GM21381 (cell line): ENCODE measurements at regions not wholly inside any gene's neighbourhood (a gene's known extent, or its start where the extent isn't known, plus 50 kb on each side); places are given as distances from the start of the nearest gene placed in this dataset.

Experiments
- ATAC-seq: cut with Tn5 transposase; IDR thresholded peaks from one replicate; pipeline ENCODE4 v1.9.1; 2021; ENCODE audit warnings: mild to moderate bottlenecking, moderate library complexity; ENCODE audit not compliant: unreplicated experiment

DNA sequence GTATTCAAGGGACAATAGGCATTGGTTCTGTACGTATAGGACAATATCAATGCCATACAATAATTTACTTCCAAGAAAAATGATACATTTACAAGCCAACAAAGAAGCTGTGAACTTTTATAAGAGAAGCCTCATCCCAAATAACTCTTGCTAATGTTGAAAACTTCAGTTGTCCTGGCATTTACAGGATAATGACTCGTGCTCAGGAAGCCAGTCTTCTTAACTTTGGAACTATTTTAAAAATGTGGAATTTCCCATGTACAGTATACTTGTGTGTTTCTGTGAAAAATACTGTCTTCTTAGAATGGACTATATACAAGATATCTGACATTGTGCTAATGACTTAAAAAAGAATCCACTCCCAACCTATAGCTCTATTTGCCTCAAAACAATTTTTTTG is 1479.3 kb upstream of the CDH9 start:
- no peak for ATAC-seq

DNA sequence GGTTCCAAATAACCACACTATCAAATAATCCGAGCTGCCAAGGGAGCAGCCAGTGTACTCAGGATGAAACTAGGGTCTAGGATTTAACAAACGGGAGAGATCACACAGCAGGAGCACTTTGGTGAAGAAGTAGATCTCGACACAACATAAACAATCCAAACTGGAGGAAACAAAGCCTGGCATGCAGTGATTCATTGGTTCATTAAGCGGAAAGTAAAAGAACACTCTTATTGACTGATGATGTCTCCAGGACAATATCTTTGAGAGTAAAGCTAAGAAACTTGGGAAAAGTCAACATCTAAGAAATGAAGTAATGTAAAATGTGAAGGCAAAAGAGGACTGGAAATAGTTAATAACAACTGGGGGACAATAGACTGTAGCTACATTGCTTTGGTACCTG is 1478.3 kb upstream of the CDH9 start:
- no peak for ATAC-seq

DNA sequence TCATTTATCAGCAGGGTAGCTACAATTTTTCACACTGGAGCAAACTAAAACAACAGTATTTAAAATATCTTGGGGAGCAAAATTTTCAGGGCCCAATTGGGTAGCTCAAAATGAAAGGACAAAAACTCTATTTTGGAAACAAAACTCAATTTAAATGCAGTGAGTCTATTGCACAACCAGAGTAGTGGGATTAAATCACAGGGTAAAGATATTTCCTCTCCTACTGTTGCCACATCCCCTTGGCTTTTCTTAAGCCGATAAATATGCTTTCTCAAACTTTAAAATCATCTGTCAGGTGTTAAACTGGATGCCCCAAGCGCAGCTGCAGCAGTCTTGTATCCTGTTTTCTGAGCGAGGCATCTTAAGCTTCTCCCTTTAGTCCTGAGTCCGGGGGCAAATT is 1474.3 kb upstream of the CDH9 start:
- ATAC-seq: no peak

DNA sequence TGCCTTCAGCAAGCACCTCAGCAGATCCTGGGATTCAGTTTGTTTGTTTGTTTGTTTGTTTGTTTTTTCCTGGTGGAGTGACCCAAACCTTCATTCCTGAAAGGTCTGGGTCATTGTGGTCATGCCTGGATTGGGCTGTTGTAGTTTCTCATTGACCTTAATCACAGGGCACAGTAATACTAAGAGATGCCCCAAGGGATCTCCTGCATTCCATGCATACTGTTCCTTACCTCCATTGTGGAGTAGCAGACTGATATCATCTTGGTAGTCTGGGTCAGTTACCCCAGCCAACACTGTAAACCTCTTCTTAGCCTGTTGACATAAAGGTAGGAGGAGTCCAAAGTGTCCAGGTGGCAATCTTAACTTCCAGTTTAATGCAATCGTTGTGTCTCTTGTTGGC is 1466.7 kb upstream of the CDH9 start:
- ATAC-seq: no peak

DNA sequence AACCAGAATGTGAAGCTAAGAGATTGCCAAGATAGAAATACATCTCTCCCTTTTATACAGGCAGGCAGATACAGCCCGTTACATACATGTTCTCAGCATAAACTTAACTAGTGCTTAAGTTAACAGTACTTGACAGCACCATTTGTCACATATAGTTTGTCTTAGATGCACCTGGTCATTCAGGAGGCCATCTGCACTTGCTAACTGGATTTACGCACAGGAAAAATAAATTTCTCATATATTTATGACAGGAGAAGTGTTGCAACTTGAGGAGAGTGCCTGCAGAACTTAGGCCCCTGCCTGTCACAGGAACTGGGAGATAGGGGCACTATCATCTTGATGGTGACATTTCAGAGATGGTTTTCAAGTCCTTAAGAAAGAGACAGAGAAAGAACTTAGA is 1462.1 kb upstream of the CDH9 start:
- no peak for ATAC-seq

DNA sequence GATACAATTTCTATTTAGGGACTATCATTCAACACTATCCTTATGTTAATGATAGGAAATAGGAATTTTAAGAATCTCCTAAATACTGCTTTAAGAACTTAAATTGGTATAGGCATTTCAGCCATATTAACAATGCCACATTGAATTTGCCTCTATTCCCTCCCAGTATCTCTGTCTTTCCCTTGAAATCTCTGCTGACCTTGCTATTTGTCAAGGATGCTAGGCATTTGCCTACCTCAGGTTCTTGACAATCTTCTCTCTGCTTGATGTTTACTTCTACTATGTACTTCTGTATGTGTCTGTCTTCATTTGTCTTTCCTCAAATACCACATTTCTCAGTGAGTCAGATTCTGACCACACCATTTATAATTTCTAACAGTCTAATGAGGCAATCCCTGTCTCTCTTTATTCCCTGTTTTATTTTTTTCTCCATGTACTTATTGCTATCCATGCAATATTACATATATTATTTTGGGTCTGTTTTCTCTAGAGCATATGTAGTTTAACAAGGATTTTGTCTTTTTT is 1461.4 kb upstream of the CDH9 start:
- ATAC-seq: no peak

DNA sequence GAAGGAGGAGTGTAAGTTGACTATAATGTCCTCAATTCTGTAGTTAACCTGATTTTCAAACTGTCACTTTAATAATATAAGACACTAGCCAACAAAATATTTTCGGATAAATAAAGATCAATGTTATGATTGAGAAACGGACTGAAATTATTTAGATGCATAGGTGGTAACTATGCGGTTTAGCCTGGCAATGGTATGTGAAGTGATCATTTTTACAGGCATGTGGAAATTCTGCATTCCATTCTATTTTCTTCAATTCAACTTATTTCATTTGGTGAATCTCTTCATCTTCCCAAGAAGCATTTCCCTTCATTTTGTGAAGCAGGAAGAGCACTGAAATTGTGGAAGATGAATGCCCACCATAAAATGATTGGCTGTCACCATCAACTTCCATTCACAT is 1457.5 kb upstream of the CDH9 start:
- no peak for ATAC-seq

DNA sequence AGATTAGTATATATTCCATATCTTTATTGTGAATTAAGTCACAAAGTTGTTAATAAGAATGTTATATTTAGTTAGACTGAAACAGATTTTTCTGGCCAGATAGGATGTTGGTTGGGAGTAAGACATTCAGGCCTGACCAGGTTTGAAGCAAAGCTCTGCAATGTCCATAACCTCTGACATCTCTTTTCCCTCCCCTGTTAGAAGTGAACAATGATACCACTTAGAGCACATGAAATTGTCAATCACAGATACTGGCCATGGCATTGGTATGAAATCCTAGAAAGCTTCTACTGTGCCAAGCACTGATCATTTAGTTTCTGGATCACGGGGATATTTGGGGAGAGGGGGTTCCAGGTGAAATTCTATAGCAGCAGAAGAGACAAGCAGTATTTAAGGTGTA is 1455.1 kb upstream of the CDH9 start:
- no peak for ATAC-seq

DNA sequence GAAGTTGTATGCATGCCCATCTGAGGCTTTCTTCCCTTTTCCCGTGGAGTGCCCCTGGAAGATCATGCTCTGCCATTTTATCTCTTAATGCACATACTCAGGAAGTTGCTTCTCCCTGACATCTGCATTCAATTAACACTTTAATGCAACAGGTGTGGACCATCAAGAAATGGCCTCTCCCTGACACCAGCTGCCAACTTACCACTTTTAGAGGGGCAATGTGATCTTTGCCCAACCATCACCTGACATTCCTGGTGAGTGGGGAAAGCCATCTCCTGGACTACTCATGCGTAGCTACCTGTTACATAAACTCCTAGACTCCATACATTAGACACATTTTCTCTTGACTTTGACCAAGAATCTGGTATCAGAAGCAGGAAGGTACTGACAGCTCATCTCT is 1450.4 kb upstream of the CDH9 start:
- ATAC-seq: no peak

DNA sequence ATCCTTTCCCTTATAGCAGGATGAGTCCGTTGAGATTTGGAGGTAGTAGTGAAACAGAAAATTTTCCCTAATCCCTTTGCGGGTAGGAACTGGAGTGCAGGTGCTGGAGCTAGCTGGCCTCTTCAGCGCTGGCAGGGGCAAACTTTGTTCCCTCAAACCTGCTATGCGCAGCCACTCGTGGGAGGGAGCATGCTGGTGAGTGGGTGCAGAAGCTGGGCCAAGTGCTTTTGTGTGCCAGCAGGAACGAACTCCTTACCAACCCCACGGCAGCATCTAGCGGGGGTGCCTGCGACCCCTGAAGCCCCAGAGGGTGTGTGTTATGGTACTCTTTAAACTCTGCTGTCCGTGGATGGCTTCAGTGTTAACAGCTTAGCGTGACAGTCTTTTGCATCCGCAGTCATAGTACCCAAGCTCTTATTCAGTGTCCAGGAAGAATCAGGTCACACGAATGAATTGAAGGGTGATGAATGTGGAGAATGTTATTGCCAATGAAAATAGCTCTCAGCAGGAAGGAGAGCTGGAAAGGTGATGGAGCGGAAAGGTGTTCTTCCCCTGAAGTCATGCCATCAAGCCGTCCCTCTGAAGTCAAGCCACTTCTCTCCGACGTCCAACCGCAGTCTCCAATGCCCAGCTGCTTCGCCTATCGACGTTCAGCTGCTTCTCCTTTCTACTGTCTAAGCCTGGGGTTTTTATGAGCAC is 1445.1 kb upstream of the CDH9 start:
- ATAC-seq: no peak

DNA sequence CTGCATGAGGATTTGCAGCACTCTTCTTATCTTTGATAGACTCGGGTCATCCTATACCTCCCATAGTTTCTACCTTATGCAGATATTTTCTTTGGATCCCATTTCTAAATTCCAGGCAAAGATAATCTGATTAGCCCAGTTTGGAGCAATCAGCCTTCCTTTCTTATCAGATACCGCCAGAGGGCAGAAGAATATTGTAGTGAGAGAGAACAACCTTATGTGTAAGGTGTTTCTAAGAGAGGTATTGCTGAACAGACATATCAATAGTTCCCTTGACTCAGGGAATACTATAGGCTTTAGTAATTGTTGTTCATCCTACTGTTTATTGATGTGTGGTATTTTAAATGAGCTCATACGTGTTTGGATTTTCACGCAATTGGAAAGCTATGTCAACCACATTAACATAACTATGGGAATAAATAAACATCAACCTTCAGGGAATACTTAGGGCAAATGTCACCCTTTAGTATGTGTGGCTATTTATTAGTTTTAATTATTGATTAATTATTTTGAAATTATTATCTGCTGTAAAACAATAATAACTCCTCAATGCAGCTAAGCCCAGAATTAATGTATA is 1435.2 kb upstream of the CDH9 start:
- no peak for ATAC-seq

DNA sequence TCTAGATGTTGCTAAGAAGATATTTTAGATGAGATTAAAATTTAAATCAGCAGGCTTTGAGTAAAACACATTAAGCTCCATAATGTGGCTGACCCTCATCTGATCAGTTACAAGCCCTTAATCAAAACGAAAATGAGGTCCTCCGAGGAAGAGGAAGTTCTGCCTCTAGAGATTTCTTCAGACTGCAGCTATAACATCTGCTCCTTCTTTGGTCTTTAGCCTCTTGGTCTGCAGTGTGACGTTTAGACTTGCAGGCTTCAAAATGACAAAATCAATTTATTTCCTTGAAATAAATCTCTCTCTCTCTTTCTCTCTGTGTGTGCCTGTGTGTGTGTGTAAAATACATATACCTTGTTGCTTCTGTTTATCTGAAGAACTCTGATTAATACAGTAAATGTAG is 1429.8 kb upstream of the CDH9 start:
- no peak for ATAC-seq

DNA sequence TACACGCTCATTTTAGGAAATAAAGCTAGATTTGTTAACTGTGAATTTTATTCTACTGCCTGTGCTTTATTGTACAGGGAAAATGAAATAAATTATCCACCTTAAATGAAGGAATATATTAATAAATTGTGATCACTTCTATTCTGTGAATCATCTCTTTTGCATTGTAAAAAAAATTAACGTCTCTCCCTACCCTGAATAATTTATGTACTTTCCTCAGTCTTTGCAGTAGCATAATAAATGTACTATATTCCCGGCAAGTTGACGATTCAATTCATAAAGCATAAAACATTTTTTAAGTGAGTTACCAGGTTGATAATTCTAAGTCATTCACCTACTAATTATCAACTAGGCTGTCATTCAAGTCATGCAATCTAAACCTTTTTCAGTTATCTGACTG is 1425.3 kb upstream of the CDH9 start:
- no peak for ATAC-seq

DNA sequence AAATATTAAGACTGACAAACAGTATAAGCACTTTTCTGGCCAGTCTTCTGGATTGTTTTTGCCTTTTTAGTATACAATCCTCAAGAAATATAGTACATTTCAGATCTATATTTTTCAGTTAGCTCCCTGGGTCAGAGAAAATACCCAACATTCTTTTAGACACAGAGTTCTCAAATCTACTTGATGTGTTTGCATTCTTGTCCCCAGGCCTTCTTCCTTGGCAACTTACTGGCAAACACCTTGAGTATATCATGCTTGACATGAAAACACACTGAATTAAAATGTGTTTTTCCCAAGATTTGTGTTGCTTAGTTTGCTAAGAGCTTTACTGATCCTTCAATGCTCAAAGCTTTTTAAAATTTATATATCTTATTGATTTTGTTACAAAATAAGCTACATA is 1413.1 kb upstream of the CDH9 start:
- ATAC-seq: no peak

DNA sequence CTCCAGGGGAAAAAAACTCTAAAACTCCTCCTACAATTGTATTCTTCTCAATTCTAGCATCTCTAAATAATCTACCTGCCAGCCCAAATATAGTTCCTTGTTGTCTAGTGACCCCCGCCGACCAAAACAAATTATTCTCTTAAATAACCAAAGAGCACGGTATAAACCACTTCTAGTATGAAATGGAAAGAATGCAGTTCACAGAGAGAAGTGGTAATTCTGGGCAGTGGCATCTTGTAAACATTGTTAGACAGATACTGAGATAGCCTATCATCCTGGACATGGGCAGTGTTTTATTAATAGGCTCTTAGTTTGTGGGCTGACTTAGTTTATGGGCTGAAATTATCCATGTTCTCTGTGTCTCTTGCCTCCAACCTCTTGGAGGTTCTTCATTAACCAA is 1412.6 kb upstream of the CDH9 start:
- no peak for ATAC-seq

DNA sequence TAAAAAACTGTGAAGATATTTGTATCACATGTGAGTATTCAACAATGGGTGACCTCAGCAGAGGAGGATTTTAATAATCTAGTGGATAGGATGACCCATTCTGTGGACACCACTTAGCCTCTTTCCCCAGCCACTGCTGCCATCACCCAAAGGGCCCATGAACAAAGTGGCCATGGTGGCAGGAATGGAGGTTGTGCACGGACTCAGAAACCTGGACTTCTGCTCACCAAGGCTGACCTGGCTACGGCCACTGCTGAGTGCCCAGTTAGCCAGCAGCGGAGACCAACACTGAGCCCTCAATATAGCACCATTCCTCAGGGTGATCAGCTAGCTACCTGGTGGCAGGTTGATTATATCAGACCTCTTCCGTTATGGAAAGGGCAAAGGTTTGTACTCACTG is 1410.4 kb upstream of the CDH9 start:
- no peak for ATAC-seq

DNA sequence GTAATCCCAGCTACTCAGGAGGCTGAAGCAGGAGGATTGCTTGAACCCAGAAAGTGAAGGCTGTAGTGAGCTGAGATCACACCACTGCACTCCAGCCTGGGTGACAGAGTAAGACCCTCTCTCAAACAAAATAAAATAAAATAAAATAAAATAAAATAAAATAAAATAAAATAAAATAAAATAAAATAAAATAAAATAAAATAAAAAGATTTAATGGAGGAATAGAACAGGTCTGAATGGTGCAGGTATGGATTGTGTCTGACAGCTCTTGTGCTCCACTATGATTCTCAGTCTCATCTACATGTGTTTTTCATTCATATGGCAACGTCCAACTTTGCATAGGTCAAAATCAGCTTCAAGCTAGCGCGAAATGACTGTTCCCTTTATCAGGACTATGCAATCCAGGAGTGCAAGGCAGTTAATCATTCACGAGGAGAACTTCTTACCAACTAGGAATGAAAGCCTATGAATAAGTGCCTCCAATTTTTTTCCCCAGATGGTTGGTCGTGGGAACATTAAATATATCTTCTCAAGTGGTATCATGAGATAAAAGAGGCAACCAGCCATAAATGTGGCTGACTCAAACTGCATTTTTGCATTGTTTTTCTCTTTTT is 1392.3 kb upstream of the CDH9 start:
- ATAC-seq: no peak

DNA sequence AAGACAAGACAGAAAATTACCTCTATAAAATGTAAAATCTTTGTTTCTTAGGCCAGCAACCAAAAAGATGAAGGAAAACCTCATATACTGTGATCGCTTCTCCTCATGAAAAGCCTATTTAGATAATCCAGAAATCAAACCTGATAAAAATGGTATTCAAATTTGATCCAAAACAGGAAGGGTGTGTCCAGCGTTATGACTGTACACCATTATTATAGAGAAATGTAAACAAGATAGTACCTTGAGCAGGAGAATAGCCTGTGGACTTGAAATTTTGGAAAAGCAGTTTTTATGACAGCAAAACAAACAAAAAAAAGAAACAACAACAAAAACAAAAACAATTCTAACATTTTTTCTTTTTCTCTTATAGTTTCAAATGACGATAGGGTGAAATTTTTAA is 1382.8 kb upstream of the CDH9 start:
- ATAC-seq: no peak

DNA sequence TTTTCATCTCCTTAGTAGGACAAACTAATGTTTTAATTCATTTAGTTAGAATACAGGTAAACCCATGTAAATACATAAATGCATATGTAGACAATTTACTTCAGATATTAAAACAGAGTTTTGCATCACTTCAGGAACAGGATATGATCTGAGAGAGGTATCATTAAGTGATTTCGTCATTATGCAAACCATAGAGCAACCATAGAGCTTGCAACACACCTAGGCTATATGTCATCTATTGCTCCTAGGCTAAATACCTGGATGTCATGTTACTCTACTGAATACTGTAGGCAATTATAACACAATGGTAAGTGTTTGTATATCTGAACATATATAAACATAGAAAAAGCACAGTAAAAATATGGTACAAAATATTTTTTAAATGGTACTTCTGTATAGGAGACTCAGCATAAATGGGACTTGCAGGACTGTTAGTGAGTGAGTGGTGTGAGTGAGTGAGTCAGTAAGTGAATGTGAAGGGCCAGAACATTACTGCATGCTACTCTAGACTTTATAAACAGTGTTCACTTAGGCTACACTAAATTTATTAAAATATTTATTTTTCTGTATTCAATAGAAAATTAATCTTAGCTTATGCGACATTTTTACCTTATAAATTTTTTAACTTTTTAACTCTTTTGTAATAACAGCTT is 1377.5 kb upstream of the CDH9 start:
- no peak for ATAC-seq

DNA sequence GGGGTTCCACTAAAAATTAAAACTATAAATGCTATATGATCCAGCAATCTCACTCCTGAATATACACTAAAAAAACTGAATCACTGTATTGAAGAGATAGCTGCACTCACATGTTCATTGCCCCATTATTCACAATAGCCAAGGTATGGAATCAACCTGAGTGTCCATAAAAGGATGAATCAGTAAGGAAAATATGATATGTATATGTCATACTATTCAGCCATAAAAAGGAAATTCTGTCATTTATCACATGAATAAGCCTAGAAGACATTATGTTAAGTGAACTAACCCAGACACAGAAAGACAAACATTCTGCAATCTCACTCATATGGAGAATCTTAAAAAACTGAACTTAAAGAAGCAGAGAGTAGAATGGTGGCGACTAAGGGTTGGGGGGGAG is 1376.2 kb upstream of the CDH9 start:
- no peak for ATAC-seq

DNA sequence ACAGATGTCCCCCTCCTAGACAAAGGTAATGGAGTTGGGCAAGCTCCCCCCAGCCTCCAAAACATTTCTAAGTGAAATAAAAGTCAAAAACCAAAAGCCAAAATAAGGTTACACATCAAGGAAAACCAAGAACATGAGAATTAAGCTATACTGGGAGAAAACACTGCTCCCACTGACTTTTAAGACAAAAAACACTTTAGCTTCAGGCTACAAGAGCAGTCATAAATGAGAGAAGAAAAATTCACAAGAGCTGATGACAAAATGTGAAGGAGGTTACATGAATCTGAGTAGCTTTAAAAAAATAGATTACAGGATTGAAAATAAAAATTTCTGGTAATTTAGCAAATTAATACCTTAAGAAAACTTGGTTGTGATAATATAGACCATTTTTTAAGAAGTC is 1370.3 kb upstream of the CDH9 start:
- no peak for ATAC-seq

DNA sequence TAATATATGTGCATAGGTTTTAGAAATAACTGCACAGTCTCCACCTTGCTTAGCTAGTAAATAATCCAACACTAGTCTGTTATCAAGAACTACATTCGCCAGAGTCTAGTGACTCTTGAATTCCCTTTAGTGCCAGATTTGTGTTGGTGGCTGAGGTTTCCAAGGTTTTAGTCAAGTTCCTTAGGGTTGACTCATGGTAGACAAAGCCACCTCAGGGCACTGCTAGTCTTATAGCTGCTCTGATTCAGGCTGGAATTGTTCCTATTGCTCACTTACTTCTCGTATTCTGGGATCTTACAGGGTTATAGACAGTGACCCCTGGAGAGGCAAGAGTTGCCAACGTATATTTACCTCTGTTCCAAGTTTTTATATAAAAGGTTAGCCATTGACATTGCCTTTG is 1369.8 kb upstream of the CDH9 start:
- no peak for ATAC-seq
